ENCODE measurements at regions not wholly inside any gene's neighbourhood (a gene's known extent, or its start where the extent isn't known, plus 50 kb on each side); places are given as distances from the start of the nearest gene placed in this dataset.
"Not testable (repeated sequence)": the region's sequence is repeated elsewhere in the genome, so short reads cannot be mapped to it uniquely, and the experiment has no call there.

DNA sequence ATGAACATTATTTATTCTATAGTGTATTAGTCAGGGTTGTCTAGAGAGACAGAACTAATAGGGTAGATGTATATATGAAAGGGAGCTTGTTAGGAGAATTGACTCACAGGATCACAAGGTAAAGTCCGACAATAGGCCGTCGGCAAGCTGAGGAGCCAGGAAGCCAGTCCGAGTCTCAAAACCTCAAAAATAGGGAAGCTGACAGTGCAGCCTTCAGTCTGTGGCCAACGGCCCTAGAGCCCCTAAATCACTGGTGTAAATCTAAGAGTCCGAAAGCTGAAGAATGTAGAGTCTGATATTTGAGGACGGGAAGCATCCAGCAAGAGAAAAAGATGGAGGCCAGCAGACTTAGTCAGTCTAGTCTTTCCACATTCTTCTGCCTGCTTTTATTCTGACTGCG lies 912.2 kb downstream of the FLRT2 start:
- no peak for DNase-seq

DNA sequence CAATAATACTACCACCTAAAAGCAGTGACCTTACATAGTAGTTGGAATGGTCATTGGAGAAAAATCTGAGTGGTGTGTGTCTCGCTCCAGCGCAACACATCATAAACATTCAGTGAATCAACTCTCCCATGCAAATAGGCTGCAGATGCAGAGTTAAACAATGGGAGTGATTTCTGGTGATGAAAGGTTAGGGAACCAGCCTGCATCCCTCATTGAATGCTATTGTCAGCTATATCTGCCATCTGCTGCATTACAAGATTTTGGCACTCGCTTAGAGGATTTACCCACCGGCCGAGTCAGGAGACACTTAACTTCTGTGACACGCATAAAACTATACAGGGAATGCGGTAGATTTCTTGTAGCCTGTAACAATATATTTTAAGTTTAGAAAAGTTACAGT lies 900.9 kb downstream of the FLRT2 start:
- no peak for DNase-seq

DNA sequence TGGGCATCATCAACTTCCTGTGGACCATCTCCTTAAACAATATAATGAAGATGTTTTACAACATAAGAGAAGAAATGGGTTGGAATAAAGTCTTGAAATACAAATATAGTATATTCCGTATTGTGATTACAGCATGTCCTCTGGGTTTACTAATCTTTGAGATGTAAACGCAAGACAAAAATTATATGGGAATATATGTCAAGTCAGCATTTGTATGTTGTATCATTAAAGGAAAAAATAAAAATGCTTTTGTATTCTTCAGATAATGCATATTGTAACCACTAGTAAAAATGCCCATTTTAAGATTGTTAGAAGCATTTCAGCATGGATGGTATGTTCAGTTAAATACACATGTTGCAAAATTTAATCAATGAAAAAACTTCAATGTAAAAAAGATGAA lies 893.3 kb downstream of the FLRT2 start:
- no peak for DNase-seq

DNA sequence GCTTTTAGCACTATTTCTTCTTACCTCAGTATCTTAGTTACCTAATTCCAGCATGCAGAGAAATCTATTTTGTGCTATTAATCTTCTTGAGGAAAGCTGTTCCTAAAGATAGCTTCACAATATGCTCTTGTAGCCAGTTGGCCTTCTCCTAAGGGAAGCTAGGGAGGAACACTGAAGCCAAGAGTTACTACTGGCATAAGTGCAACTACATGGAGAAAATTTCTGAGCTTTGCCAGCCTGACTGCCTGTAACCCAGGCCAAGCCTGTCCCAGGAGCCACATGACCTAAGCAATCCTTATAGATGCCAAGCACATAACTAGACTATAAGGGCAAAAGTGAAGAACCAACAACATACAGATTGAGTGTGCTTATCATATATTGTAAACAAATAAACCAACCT lies 890.2 kb downstream of the FLRT2 start:
- DNase-seq = no peak

DNA sequence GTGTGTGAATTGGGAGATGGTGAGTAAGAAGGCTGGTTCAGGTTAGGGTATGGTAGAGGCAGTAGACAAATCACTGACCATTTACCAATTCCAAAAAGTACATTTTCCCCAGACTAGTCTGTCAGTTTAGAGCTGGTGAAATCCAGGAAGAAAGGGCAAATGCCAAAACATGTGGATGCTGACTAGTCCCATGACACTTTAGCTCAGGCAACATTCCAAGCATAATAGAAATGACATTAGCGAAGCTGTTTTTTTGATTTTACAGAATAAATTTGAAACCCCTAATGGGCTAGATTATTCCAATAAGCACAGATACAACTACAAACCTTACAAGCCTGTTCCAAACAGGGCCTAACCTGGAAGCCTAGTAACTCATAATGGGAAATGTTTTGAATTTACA lies 884.2 kb downstream of the FLRT2 start:
- DNase-seq = no peak

DNA sequence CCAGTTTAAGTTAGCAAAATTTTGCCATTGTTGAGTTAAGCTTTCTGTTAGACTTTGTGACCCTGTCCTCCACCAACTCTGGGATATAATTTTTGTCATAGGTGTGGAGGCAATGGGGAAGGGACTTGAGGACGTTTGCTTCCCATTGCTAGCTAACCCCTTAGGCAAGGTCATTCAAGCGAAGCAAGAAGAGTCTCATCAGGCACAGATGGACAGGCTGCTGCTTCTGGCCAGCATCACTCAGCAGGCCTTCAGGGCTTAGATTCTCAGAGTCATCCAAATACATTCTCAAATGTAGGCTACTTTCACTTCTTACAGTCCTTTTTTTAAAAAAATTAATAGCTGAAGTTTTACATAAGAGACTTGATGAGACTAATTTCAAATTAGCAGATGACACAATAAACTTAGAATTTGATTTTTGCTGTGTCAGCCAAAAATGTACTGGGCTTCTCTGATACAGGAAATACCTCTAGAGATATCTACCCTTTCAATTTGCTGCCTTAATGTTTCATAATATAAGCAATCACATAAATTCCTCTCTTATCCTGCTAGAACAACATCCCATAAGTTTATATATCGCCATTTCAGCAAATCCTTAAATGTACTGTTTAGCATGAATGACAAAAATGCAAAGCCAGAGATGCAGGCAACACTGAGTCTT lies 875.2 kb downstream of the FLRT2 start:
- DNase-seq = no peak

DNA sequence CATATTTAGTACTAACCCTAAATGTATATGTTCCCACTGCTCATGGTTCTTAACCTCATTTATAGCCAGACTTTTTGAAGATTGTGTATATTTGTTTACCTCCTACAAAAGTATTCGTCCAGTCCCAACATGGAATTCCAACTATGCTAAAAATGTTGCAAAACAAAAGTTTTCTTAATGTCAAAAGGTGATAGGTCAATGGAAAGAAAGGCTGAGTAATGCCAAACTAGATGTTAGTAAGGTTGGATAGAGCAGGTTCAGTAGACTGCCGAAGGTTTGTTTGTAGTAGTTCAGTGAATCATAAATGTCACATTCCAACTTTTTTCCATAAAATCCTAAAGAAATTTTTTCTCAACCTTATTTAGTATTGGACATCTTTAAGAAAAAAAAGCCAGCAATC lies 874.5 kb downstream of the FLRT2 start:
- DNase-seq = no peak

DNA sequence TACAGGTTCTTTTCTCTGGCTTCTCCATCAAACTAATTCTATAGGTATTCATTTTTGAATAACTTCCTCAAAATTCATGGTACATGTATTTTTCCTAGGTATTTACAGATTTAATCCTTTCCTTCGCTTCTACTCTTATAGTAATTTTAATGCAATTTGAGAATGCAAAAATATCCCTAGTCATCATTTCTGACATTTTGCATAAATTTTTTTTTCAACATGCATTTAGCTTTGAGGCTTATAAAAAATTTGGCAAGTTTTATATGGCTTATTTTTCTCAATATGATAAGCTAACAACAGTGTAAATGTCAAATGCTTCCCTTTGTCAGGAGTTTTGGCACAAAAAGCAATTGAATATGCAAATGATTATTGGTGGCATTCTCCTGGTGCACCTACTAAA lies 872.6 kb downstream of the FLRT2 start:
- DNase-seq = no peak

DNA sequence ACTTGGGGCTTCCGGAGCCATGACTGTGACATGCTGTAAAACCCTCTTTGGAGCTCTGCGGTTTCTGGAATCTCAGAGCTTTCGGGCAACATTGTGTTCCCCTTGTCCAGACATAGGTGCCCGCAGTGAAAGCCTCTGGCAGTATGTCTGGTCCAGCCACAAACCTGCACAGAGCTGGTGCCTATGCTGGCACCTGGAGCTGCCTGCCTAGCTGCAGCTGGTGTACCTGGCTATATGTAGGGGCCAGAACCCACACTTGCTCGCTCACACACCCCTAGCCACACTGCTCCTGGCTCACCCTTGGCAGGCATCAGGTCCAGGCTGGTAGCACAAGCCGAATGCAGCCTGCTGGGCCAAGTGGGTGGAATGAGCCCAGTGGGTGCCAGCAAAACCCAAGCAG lies 861.1 kb downstream of the FLRT2 start:
- no peak for DNase-seq

DNA sequence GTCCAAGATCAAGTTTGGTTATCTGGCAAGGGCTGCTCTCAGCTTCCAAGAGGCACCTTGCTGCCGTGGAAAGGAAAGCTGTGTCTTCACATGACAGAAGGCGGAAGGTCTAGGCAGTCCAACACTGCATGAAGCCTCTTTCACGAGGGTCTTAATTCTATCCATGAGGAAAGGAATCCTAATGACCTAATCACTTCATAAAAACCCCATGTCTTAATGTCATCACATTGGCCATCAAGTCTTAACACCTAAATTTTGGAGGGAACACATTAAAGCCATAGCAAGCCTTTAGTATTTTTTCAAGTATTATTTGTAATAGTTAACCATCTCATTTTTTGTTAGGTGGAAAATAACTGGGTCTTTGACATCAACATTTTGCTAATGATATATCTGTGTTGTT lies 858.3 kb downstream of the FLRT2 start:
- no peak for DNase-seq

DNA sequence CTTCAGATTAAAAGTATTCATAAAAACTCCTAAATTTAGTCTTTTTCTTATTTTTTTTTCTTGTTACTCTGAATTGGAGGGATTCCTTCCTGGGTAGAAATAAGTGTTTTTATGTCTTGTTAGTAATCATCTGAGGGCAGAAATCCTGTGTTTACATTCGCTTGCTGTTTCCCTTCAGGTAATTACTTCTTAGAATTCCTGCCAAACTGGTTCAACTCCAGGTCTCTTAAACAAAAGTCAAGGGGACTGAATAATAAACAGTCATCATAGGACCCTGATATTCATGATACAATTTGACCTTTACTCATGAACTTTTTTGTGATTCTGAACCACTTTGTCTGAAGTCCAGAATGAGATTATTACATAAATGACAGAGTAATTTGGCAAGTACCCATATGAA lies 843.9 kb downstream of the FLRT2 start:
- DNase-seq = no peak

DNA sequence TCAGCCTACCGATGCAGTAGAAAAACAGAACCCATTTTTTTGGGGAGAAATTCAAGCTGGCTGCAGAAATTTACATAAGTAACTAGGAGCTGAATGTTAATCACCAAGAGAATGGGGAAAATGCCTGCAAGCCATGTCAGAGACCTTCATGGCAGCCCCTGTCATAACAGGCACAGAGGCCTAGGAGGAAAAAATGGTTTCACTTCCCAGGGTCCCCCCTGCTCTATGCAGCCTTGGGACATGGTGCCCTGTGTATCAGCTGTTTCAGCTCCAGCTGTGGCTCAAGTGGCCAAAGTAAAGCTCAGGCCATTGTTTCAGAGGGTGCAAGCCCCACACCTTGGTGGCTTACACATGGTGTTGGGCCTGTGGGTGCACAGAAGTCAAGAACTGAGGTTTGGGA lies 842.5 kb downstream of the FLRT2 start:
- DNase-seq = no peak

DNA sequence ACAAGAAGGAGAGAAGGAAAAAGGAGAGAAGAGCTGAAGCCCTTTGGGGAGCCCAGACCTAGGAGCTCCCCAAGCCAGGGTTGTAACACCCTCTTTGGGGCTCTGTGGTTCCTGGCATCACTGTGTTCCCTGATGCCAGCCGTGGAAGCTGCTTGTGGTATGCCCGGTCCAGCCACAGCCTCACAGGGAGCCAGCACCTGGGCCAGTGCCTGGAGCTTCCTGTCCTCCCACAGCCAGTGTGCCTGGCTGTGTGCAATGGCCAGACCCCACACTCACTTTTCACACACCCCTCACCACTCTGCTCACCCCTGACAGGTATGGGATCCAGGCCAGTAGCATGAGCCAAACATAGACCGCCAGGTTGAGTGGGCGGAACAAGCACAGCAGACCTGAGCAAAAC lies 834.7 kb downstream of the FLRT2 start:
- no peak for DNase-seq

DNA sequence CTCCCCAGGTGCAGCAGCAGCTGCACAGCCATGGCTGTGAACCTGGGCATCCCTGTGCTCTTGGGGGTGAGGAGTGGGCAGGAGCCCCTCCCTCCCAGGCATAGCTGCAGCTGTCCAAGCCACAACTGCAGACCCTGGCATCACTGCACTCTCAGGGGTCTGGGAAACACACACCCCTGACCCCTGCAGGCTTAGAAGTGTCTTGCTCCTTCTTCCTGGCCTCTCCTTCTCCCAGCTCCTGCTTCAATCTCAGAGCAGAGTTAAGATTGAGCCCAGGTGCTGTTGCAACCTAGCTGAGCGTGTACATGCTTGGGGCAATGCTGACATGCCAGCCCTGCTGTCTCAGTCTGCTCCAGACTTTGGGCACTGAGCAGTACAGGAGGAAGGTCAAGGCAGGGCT lies 833.6 kb downstream of the FLRT2 start:
- DNase-seq = no peak

DNA sequence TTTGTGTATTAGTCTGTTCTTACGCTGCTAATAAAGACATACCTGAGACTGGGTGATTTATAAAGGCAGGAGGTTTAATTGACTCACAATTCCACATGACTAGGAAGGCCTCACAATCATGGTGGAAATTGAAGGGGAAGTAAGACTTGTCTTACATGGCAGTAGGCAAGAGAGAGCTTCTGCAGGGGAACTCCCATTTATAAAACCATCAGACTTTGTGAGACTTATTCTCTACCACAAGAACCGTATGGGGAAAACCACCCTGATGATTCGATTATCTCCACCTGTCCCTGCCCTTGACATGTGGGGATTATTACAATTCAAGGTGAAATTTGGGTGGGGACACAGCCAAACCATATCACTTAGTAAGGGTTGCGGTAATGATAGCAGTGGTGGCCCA lies 833.1 kb downstream of the FLRT2 start:
- DNase-seq = no peak

DNA sequence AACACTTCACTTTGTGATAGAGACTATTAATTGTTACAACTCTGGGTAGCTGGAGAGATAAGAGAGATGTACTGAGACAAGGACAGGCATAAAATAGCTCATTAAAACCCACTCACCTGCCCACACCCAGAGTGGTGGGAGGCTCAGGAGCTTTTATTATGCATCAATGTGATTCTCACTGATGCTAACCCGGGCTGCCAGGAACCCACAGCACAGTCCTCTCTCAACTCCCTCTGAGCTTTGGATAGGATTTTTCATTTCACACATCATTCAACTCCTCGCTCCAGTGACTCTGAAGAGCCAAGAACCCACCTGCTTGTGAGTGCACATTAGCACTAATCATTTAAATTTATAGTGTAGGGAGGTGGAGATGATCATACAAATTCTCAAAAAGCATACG lies 827.9 kb downstream of the FLRT2 start:
- no peak for DNase-seq

DNA sequence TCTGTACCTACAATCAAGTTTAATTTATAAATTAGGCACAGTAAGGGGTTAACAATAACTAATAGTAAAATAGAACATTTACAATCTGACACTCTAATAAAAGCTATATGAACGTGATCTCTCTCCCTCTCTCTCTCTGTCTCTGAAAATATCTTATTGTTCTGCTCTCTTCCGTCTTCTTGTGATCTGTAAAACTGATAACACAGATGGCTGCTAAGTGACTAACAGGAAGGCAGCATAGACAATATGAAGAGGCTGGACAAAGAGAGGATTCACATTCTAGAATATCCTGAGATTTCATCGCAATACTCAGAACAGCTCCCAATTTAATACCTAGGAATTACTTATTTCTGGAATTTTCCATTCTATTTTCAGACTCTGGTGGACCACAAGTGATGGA lies 827.2 kb downstream of the FLRT2 start:
- DNase-seq = no peak

DNA sequence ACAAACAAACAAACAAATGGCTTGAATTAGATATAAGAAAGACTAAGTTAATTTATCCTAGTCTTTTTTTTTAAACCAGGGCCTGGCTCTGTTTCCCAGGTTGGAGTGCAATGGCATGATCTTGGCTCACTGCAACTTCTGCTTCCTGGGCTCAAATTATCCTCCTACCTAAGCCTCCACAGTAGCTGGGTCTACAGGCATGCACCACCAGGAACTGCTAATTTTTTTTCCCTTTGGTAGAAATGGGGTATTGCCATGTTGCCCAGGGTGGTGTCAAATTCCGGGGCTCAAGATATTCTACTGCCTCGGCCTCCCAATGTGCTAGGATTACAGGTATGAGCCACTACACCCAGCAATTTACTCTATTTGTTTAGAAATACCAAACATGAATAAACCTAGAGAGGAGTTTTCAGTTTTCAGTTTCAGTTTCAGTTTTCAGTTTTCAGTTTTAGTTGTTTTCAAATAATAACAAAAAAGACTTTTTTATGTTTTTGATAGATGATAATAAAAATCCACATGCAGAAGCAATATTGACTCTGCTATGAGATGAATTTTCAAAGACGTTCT lies 817.0 kb downstream of the FLRT2 start:
- no peak for DNase-seq

DNA sequence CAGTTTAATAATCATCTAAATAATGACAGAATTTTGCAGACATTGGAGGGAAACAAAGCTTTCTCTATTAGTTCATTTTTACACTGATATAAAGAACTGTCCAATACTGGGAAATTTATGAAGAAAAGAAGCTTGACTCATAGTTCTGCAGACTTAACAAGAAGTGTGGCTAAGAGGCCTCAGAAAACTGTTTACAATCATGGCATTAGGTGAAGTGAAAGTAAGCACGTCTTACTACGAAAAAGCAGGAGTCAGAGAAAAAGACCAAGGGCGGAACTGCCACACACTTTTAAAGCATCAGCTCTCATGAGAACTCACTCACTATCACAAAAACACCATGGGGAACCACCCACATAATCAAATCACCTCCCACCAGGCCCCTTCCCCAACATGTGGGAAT lies 804.4 kb downstream of the FLRT2 start:
- no peak for DNase-seq

DNA sequence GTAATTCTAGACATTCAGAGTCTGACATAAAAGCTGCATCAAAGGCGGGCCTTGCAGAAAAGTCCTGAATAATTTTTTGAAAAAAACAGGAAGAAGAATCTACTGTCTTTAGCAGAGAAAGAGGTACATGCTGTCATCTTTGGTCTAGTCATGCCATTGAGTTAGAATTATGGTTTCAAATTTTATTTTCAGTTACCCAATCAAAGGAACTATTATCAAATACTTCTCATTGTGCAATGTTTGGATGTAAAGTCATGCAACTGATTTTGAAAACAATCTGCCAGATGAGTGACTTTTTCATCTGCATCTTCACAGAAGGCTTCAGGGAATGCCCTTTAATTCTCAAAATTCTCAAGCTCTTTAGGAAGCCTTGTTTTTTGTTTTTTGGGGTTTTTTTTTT lies 803.5 kb downstream of the FLRT2 start:
- no peak for DNase-seq

DNA sequence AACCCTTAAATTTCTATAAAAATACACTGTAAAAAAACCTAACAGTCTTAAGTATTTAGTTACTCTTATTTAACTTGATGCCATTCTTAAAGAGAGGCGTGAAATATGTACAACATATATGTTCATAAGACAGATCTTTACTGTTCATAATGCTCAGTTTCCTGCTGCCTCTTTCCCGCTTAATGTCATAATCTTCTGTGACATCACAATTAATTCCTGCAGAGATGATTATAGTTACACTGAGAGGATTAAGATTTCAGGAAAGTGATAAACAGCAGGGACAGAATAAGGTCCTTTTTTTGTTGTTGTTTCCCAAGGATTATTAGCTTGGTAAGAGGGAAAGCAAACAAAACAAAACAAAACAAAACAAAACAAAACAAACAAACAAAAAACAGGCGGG lies 801.4 kb downstream of the FLRT2 start:
- DNase-seq = no peak

DNA sequence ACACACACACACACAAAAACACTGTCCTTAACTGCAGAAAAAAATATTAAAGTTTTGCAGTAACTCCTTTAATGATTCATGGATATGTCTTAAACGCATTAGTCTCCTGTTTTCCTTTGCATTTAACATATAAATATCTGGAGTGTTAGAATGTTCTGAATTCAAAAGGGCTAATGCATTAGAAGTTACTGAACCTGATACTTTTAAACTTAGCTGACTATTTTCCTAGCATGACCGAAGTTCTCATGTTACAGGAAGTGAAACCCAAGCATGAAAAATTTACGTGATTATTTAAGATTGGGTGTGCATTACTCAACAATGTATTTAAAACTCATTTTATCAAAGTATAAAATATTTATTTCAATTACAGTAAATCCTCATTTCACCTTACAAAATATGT lies 791.2 kb downstream of the FLRT2 start:
- DNase-seq = no peak

DNA sequence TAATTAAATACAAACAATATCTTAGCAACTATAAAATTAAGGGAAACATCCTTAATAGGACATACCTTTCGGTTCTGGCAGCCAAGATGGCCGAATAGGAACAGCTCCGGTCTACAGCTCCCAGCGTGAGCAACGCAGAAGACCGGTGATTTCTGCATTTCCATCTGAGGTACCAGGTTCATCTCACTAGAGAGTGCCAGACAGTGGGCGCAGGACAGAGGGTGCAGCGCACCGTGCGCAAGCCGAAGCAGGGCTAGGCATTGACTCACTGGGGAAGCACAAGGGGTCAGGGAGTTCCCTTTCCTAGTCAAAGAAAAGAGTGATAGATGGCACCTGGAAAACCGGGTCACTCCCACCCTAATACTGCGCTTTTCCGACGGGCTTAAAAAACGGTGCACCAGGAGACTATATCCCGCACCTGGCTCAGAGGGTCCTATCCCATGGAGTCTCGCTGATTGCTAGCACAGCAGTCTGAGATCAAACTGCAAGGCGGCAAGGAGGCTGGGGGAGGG lies 782.3 kb downstream of the FLRT2 start:
- not testable (repeated sequence) for DNase-seq

DNA sequence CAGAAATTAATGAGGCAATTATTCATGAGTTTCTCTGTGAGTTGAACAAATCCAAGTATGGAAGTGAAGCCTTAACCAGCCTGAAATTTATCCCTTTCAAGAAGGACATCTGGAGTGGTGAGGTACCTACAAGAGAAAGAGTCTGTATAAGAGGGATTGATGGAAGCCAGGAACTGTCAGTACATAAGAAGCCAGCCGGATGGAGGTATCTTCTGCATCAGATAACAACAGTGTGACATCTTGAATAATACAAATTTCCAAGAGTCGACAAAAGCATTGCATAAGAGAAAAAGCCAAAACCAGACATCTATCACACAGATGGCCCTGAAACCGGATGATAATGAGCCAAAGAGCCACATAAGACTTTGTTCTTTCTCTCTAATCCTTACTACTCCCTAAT lies 781.2 kb downstream of the FLRT2 start:
- DNase-seq = no peak

DNA sequence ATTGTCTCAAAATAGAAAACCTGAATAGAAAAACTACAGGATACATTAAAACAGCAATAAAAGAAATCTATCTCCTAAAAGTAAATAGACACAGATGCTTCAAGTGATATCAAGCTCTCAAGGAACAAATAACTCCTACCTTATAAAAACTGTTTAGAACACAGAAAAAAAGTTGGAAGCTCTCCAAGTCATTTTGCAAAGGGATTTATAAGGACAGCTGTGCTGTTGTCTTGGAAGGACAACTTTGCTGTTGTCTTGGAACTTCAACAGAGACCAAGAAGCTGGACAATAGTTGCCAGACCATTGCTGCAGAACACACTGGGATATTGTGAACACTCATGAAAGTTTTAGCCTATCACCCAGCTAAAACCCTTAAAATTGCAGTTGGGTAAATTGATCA lies 780.7 kb downstream of the FLRT2 start:
- DNase-seq = no peak

All from CD4-positive, alpha-beta T cell treated with Interleukin-6 for 4 hours (primary cell).